Heart right ventricle (tissue), 16 donors: ENCODE measurements at regions not wholly inside any gene's neighbourhood (a gene's known extent, or its start where the extent isn't known, plus 50 kb on each side); places are given as distances from the start of the nearest gene placed in this dataset.

Source experiments
- ATAC-seq, 8 donors: fragments of 200-7000 bp; cut with Tn5 transposase; one replicate each; pipeline ENCODE4 v1.9.1; 2020; ENCODE audit warnings: mild to moderate bottlenecking in 8 of 8, moderate library complexity in 8 of 8, moderate number of reproducible peaks in 1 of 8
- DNase-seq, 2 donors: peaks; one replicate each; pipeline ENCODE4 v3.0.0-alpha.2; 2020
- H3K27ac ChIP-seq, 10 donors: fragments of 200-600 bp; sonication (generic) in 2 of 10; one replicate each; pipeline versions ENCODE4 v1.5.0 to v1.8.0; 2020 to 2022; ENCODE audit warnings: mild to moderate bottlenecking in 3 of 10
- H3K27me3 ChIP-seq, 7 donors: fragments of 200-600 bp; one replicate each; pipeline ENCODE4 v1.8.0; 2021 to 2022; ENCODE audit warnings: mild to moderate bottlenecking in 2 of 7
- H3K36me3 ChIP-seq, 9 donors: fragments of 200-600 bp; sonication (generic) in 1 of 9; one replicate each; pipeline versions ENCODE4 v1.5.0 to v1.8.0; 2020 to 2022; ENCODE audit warnings: mild to moderate bottlenecking in 2 of 9
- H3K4me1 ChIP-seq, 9 donors: fragments of 200-600 bp; sonication (generic) in 1 of 9; one replicate each; pipeline versions ENCODE4 v1.5.0 to v1.8.0; 2020 to 2022; ENCODE audit warnings: mild to moderate bottlenecking in 4 of 9
- H3K4me3 ChIP-seq, 10 donors: fragments of 200-600 bp; sonication (generic) in 2 of 10; one replicate each; pipeline versions ENCODE4 v1.5.0 to v1.8.0; 2020 to 2022; ENCODE audit warnings: mild to moderate bottlenecking in 7 of 10, moderate library complexity in 2 of 10
- H3K9me3 ChIP-seq, 11 donors: fragments of 200-600 bp in 10 of 11; sonication (generic) in 2 of 11; one replicate each; pipeline versions ENCODE4 v1.5.0 to v1.8.0; 2013 to 2022; ENCODE audit warnings: mild to moderate bottlenecking in 2 of 11, control low read depth in 1 of 11, moderate library complexity in 1 of 11
- WGBS, 2 donors: extraction: QIAGEN DNeasy Blood & Tissue Kit; methylation state at CpG; one replicate each; pipeline ENCODE4 v1.1.7; 2013; ENCODE audit warnings: inconsistent platforms in 1 of 2; 5-methylcytosine and 5-hydroxymethylcytosine counted together
- intact Hi-C, 10 donors: fragments of 100-400 bp; cut with DNase I; formaldehyde crosslinking; loops; one replicate each; pipeline versions ENCODE4 v1.11.1 to v1.14.2; 2022
- TF ChIP-seq, protein P1 (sequence below), 9 donors: fragments of 200-600 bp; sonication (generic) in 2 of 9; IDR thresholded peaks; one replicate each; pipeline versions ENCODE4 v1.5.0 to v1.8.0; 2021 to 2022; ENCODE audit warnings: antibody characterized with exemption in 9 of 9, mild to moderate bottlenecking in 5 of 9, moderate library complexity in 1 of 9
- donor health status: Arrhythmogenic right ventricular cardiomyopathy.
- donor health status: ischemic (EF 13 %, LVEDD 7.1; RV severe dilation, severe dysfunction).
- donor health status: healthy with polysubstance abuse.
- donor health status: DM: no; HTN: yes; CAD: no.
- donor health status: DM: no; HTN: no; CAD: no.
- donor health status: ischemic (EF 25% LVEDD 6.9; RV normal size, moderate dysfunction).
- donor health status: ischemic (EF 25% LVEDD 5.7; RV mildly dilated, moderate dysfunction).
- donor health status: healthy.
- donor health status: DM: yes; HTN: yes; CAD: no.
- donor health status: Ischemic cardiomyopathy.
- donor health status: ischemic (EF 35%, LVEDD 5.7; RV mildly dilated, moderate dysfunction).
- donor health status: nonischemic (EF 11% LVEDD 7.7; RV severe dilation, severe dysfunction).
- donor health status: DM: yes; HTN: yes; CAD: no.
- donor health status: PGD.
- donor health status: ischemic (EF 29% LVEDD 5.4; RV normal size, mild dysfunction).
- donor health status: nonischemic (EF 23%, LVEDD 6.1; RV moderate dilation, normal function).

DNA sequence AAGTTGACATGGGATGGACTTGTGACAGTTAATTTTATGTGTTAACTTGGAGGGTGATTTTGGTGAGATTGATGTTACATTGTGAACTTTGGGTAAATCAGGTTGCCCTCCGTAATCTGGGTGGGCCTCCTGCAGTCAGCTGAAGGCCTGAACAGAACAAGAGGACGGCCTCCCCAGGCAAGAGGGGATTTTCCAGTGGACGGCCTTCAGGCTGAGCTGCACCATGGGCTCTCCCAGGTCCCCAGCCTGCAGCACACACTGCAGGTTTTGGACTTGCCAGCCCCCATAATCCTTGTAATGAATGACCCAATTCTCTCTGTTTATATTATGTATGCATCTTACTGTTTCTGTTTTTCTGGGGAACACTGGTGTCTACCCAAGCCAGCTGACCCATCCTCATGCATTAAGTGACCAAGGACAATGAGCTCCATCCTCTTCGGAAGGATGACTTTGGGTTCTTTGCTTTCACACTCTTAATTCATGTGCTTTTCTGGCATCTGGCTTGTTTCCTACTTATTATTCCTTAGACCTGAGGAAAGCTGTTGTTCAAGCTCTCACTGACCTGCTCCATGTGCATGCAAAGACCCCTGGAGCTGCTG, 64.2 kb downstream of the DACT2 start:
- Histone ChIP-seq H3K36me3 (no peaks in the 10 kb centered on the region), H3K9me3 (peaks cover 0 to 16% (median 3%) of the 10 kb centered on the region in 11 donors), H3K27ac (no peak overlapping the region), H3K27me3 (peaks cover 0 to 11% (median 6%) of the 10 kb centered on the region in 7 donors), H3K4me3 (no peak overlapping the region), H3K4me1 (no peaks in the 10 kb centered on the region)
- WGBS, 2 donors = 90 to 96% methylated on average over 4 of the region's 4 CpGs
- no peak for DNase-seq
- intact Hi-C loops = no loop called here
- TF ChIP-seq, protein P1, sequence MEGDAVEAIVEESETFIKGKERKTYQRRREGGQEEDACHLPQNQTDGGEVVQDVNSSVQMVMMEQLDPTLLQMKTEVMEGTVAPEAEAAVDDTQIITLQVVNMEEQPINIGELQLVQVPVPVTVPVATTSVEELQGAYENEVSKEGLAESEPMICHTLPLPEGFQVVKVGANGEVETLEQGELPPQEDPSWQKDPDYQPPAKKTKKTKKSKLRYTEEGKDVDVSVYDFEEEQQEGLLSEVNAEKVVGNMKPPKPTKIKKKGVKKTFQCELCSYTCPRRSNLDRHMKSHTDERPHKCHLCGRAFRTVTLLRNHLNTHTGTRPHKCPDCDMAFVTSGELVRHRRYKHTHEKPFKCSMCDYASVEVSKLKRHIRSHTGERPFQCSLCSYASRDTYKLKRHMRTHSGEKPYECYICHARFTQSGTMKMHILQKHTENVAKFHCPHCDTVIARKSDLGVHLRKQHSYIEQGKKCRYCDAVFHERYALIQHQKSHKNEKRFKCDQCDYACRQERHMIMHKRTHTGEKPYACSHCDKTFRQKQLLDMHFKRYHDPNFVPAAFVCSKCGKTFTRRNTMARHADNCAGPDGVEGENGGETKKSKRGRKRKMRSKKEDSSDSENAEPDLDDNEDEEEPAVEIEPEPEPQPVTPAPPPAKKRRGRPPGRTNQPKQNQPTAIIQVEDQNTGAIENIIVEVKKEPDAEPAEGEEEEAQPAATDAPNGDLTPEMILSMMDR (IDR thresholded peaks at IDR 0.05) = no peak
- ATAC-seq = no peak

DNA sequence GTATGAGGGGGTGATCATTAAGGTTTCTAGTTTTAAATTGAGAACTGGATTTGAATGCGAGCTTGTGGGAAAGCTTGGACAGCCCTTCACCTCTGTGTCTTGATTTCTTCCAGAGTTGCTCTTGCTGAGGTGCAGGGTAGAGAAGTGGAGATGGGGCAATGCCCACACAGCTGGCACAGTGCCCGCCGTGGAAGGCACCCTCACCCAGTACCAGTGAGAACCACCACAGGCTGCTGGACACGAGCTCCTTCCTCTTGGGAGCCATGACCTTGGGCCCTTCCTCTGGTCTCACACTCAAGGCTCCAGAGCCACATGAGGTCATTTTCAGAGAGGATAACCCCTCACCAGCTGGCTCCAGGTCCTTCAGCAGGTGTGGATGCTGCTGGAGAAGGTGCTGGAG, 67.3 kb downstream of the DACT2 start:
- TF ChIP-seq, protein P1 (IDR thresholded peaks at IDR 0.05) = no peak
- H3K4me3 ChIP-seq = no peak overlapping the region
- WGBS, 2 donors = 88 to 94% methylated on average over 4 of the region's 4 CpGs
- DNase-seq = no peak
- intact Hi-C loops = loop anchor here in 1 of 10 donors (5.0 kb wide), 1 partner anchor 1655 kb away; no protein-coding TSS in a partner anchor
- H3K4me1 ChIP-seq = peaks cover 0 to 4% (median 0%) of the 10 kb centered on the region in 9 donors
- ATAC-seq = no peak
- H3K27ac ChIP-seq = no peak overlapping the region
- peaks cover 0 to 14% (median 0%) of the 10 kb centered on the region in 7 donors for H3K27me3 ChIP-seq
- H3K36me3 ChIP-seq = no peaks in the 10 kb centered on the region
- peaks cover 0 to 16% (median 3%) of the 10 kb centered on the region in 11 donors for H3K9me3 ChIP-seq

DNA sequence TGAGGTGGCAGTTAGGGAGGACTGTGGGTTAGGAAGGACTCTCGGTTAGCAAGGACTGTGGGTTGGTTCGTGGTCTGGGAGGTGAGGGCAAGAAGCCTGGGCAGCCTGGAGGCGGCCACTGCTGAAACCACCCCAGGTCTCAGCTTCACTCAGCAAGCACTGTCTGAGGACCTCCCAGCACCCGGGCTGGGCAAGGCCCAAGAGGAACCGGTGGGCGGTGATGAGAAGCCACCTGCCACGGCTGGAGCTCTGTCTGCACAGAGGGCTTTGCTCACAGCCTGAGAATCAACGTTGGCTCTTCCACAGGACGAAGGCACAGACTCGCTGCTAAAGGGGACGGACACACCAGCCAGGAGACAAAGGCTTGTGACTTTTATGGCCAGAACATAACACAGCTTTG, 69.3 kb downstream of the DACT2 start:
- DNase-seq (no peak), ATAC-seq (peak in 1 of 8 donors; percentile 17)
- WGBS, 2 donors = 88 to 89% methylated on average over 11 of the region's 11 CpGs
- intact Hi-C loops = loop anchor here in 1 of 10 donors (5.0 kb wide), 1 partner anchor 1653 kb away; no protein-coding TSS in a partner anchor
- peaks cover 0 to 4% (median 0%) of the 10 kb centered on the region in 9 donors for H3K4me1 ChIP-seq
- TF ChIP-seq, protein P1 (IDR thresholded peaks at IDR 0.05) = no peak
- H3K36me3 ChIP-seq = no peaks in the 10 kb centered on the region
- no peak overlapping the region for H3K27ac ChIP-seq
- H3K27me3 ChIP-seq = peaks cover 0 to 24% (median 0%) of the 10 kb centered on the region in 7 donors
- H3K4me3 ChIP-seq = no peak overlapping the region
- peaks cover 0 to 7% (median 0%) of the 10 kb centered on the region in 11 donors for H3K9me3 ChIP-seq

DNA sequence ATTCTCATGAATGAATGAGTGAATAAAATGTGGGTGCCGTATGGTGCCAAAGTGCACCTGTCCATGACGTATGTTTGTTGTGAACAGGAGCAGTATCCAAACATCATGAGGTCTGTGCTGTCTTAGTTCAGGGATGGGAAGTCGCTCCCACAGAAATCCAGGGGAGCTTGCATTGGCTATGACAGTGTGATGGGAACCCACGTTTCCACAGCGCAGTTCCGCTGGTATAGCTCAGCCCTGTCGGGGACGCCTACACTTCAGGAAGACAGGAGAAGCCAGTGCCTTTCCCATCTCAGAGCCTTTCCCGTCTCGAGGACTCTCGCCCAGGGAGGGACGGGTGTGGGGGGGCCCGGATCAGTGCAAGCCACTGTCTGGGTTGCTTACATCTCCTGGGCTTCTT, 69.8 kb downstream of the DACT2 start:
- Histone ChIP-seq H3K4me1 (peaks cover 0 to 4% (median 0%) of the 10 kb centered on the region in 9 donors), H3K9me3 (peaks cover 0 to 2% (median 0%) of the 10 kb centered on the region in 11 donors), H3K27me3 (peaks cover 0 to 29% (median 0%) of the 10 kb centered on the region in 7 donors), H3K36me3 (no peaks in the 10 kb centered on the region), H3K27ac (no peak overlapping the region), H3K4me3 (no peak overlapping the region)
- ATAC-seq (no peak), DNase-seq (no peak)
- intact Hi-C loops = loop anchor here in 1 of 10 donors (5.0 kb wide), 1 partner anchor 1652 kb away; no protein-coding TSS in a partner anchor
- WGBS, 2 donors = 91 to 96% methylated on average over 13 of the region's 13 CpGs
- TF ChIP-seq, protein P1 (IDR thresholded peaks at IDR 0.05) = no peak
